ENCODE measurements at regions not wholly inside any gene's neighbourhood (a gene's known extent, or its start where the extent isn't known, plus 50 kb on each side); places are given as distances from the start of the nearest gene placed in this dataset.

DNA sequence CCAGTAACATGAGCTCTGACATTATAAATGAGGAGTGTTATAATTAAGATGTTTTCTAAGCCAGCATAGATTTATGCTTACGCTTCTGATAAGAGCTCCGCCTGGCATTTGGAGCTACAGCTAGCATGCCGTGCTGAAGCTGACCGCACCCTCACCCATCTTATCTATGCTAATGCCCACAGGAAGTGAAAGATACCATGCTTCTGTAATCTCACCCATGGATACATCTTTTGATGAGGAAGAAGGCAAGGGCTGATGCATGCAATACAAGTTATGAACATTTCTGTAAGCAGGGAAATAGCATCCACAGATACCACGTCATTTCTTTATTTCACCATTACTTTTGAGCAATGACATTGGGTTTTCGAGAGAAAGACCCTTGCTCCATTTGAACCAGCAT is 82.3 kb downstream of the ARL4C start:
- Histone ChIP-seq H2AFZ (ENCODE audit: low read length) (no peak overlapping the region), H3K79me2 (ENCODE audit: insufficient read depth, low read length) (no peaks in the 10 kb centered on the region), H3K36me3 (ENCODE audit: insufficient read depth, low read length) (no peaks in the 10 kb centered on the region), H3K4me3 (ENCODE audit: insufficient read depth, low read length) (no peak overlapping the region), H3K27me3 (ENCODE audit: insufficient read depth, low read length) (no peaks in the 10 kb centered on the region), H3K4me2 (ENCODE audit: insufficient read depth, low read length) (no peak overlapping the region), H3K9me3 (ENCODE audit: low read depth, low read length) (no peaks in the 10 kb centered on the region), H4K20me1 (ENCODE audit: insufficient read depth, low read length) (no peaks in the 10 kb centered on the region), H3K4me1 (ENCODE audit: insufficient read depth, low read length) (peaks cover 8% of the 10 kb centered on the region), H3K27ac (ENCODE audit: low read depth, low read length) (no peak overlapping the region)
- no peak for DNase-seq (ENCODE audit: insufficient read length, low spot score, missing footprints)
- TF ChIP-seq, protein P1, sequence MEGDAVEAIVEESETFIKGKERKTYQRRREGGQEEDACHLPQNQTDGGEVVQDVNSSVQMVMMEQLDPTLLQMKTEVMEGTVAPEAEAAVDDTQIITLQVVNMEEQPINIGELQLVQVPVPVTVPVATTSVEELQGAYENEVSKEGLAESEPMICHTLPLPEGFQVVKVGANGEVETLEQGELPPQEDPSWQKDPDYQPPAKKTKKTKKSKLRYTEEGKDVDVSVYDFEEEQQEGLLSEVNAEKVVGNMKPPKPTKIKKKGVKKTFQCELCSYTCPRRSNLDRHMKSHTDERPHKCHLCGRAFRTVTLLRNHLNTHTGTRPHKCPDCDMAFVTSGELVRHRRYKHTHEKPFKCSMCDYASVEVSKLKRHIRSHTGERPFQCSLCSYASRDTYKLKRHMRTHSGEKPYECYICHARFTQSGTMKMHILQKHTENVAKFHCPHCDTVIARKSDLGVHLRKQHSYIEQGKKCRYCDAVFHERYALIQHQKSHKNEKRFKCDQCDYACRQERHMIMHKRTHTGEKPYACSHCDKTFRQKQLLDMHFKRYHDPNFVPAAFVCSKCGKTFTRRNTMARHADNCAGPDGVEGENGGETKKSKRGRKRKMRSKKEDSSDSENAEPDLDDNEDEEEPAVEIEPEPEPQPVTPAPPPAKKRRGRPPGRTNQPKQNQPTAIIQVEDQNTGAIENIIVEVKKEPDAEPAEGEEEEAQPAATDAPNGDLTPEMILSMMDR (IDR thresholded peaks at IDR 0.05; ENCODE audit: extremely low read depth, low read depth, low read length): no peak

GRCh38 chr2:234412726-234413125 is 84.2 kb downstream of the ARL4C start:
- no peak overlapping the region for H3K4me3 ChIP-seq (ENCODE audit: insufficient read depth, low read length)
- no peaks in the 10 kb centered on the region for H3K79me2 ChIP-seq (ENCODE audit: insufficient read depth, low read length)
- no peak overlapping the region for H3K27ac ChIP-seq (ENCODE audit: low read depth, low read length)
- H3K36me3 ChIP-seq (ENCODE audit: insufficient read depth, low read length): no peaks in the 10 kb centered on the region
- TF ChIP-seq, protein P1 (IDR thresholded peaks at IDR 0.05; ENCODE audit: extremely low read depth, low read depth, low read length): no peak
- DNase-seq (ENCODE audit: insufficient read length, low spot score, missing footprints): peak; percentile 43
- H3K9me3 ChIP-seq (ENCODE audit: low read depth, low read length): no peaks in the 10 kb centered on the region
- peak overlapping the region; percentile 27 for H2AFZ ChIP-seq (ENCODE audit: low read length)
- H3K4me2 ChIP-seq (ENCODE audit: insufficient read depth, low read length): peak overlapping the region; percentile 52
- H3K4me1 ChIP-seq (ENCODE audit: insufficient read depth, low read length): peaks cover 8% of the 10 kb centered on the region
- H4K20me1 ChIP-seq (ENCODE audit: insufficient read depth, low read length): no peaks in the 10 kb centered on the region
- H3K27me3 ChIP-seq (ENCODE audit: insufficient read depth, low read length): no peaks in the 10 kb centered on the region

GRCh38 chr2:234411793-234412192 is 85.1 kb downstream of the ARL4C start:
- no peak overlapping the region for H3K4me3 ChIP-seq (ENCODE audit: insufficient read depth, low read length)
- no peak overlapping the region for H3K4me2 ChIP-seq (ENCODE audit: insufficient read depth, low read length)
- H3K36me3 ChIP-seq (ENCODE audit: insufficient read depth, low read length): no peaks in the 10 kb centered on the region
- no peaks in the 10 kb centered on the region for H3K79me2 ChIP-seq (ENCODE audit: insufficient read depth, low read length)
- no peaks in the 10 kb centered on the region for H3K27me3 ChIP-seq (ENCODE audit: insufficient read depth, low read length)
- H3K4me1 ChIP-seq (ENCODE audit: insufficient read depth, low read length): peaks cover 8% of the 10 kb centered on the region
- TF ChIP-seq, protein P1 (IDR thresholded peaks at IDR 0.05; ENCODE audit: extremely low read depth, low read depth, low read length): no peak
- no peaks in the 10 kb centered on the region for H3K9me3 ChIP-seq (ENCODE audit: low read depth, low read length)
- no peaks in the 10 kb centered on the region for H4K20me1 ChIP-seq (ENCODE audit: insufficient read depth, low read length)
- H3K27ac ChIP-seq (ENCODE audit: low read depth, low read length): no peak overlapping the region
- no peak for DNase-seq (ENCODE audit: insufficient read length, low spot score, missing footprints)
- H2AFZ ChIP-seq (ENCODE audit: low read length): no peak overlapping the region

GRCh38 chr2:234410526-234410925 is 86.4 kb downstream of the ARL4C start:
- Histone ChIP-seq H4K20me1 (ENCODE audit: insufficient read depth, low read length) (no peaks in the 10 kb centered on the region), H2AFZ (ENCODE audit: low read length) (no peak overlapping the region), H3K79me2 (ENCODE audit: insufficient read depth, low read length) (no peaks in the 10 kb centered on the region), H3K4me2 (ENCODE audit: insufficient read depth, low read length) (no peak overlapping the region), H3K27me3 (ENCODE audit: insufficient read depth, low read length) (no peaks in the 10 kb centered on the region), H3K27ac (ENCODE audit: low read depth, low read length) (no peak overlapping the region), H3K4me1 (ENCODE audit: insufficient read depth, low read length) (peaks cover 8% of the 10 kb centered on the region), H3K9me3 (ENCODE audit: low read depth, low read length) (no peaks in the 10 kb centered on the region), H3K4me3 (ENCODE audit: insufficient read depth, low read length) (no peak overlapping the region), H3K36me3 (ENCODE audit: insufficient read depth, low read length) (no peaks in the 10 kb centered on the region)
- TF ChIP-seq, protein P1 (IDR thresholded peaks at IDR 0.05; ENCODE audit: extremely low read depth, low read depth, low read length): no peak
- no peak for DNase-seq (ENCODE audit: insufficient read length, low spot score, missing footprints)
